ENCODE measurements at regions not wholly inside any gene's neighbourhood (a gene's known extent, or its start where the extent isn't known, plus 50 kb on each side); places are given as distances from the start of the nearest gene placed in this dataset.

DNA sequence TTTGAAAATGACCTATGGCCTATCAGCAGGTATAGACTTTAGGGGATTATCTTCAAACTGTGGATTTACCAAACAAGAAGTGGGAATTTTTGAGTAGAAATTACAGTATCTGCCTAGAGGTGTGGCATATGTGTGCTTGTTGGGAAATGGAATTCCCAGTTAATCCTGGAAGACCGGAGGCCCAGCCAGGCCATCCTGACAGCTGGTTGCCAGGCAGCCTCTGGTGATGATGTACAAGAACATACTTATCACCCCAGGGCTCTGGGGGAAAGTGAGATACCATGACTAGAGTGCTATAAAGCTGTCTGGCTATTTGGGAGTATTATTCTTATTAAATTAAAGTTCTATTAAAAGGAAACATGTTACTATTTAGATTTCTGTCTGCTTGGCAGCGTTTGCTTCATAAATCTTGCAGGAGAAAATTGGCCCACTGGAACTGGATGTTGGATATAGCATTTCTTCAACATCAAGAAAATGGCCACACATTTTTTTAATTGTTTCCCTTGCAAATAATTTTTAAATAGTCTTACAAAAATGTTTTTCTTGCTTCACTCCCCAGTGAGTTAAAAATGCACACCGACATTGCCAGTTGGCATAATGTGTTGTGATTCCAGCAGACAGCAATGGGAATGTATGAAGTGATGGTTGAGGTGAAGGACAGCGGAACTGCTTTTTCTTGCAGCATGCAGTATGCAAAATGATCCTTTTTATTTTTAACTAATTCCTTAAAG lies 187.8 kb downstream of the MYLK4 start:
- DNase-seq: no peak

DNA sequence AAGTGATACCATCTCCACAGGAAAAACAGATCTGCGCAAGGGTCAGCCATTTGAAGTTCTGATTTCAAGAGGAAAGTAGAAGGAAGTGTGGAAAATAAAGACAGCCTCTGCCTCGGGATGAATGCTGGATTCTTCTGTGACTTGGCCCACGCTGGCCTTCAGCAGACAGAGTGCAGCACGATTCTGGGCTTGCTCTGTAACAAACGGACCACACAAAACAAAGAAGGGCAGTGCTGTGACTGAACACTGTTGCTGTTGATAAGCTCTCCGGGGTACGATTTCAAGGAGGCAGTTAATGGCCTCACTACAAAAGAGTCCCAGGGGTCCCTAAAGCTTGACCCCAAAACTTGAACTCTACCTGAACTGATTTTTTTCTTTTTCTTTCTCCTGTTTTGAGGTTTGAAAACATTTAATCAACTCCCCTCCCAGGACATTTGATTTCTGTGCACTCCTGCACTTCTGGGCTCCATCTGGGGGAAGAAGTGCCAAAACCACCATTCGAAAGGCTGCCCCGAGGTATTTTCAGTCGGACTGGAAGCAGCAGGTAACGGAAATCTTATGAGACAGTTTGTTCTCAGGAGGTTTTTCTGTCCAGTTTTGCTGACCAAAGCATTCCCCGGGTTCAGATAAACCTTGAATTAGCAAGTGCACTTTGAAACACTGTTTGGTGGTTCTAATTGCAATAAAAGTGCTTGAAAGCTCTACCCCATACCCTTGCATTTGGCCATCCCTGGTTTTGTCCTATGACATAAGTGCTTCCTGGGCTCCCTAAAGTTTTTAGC lies 189.6 kb downstream of the MYLK4 start:
- no peak for DNase-seq

DNA sequence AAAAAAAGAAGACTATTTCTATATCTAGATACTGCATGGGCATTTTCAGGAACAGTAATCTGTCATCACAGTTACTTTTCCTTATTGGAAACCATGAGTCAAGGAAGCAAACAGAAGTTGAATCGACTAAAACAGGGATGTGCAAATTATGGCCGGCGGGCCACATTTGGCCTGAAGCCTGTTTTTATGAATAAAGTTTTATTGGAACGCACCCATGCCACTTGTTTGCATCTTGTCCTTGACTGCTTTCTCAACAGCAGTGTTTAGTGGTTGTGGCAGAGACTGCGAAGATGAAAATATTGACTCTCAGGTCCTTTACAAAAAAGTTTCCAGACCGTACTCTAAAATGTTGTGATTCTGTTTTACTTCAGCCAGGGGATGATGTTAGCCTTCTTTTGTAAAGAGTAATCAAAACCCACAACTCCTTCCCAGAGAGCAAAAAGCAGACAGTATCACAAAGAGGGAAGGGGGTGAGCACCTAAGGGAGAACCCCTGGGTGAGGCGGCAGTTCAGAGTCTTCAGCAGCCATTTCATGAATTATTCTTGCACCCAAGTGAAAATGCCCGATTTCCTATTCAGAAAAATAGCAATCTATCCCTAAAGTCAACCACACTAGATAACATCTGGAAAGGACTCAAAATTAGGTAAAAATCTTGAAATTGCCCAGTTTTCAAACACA lies 190.4 kb downstream of the MYLK4 start:
- no peak for DNase-seq

DNA sequence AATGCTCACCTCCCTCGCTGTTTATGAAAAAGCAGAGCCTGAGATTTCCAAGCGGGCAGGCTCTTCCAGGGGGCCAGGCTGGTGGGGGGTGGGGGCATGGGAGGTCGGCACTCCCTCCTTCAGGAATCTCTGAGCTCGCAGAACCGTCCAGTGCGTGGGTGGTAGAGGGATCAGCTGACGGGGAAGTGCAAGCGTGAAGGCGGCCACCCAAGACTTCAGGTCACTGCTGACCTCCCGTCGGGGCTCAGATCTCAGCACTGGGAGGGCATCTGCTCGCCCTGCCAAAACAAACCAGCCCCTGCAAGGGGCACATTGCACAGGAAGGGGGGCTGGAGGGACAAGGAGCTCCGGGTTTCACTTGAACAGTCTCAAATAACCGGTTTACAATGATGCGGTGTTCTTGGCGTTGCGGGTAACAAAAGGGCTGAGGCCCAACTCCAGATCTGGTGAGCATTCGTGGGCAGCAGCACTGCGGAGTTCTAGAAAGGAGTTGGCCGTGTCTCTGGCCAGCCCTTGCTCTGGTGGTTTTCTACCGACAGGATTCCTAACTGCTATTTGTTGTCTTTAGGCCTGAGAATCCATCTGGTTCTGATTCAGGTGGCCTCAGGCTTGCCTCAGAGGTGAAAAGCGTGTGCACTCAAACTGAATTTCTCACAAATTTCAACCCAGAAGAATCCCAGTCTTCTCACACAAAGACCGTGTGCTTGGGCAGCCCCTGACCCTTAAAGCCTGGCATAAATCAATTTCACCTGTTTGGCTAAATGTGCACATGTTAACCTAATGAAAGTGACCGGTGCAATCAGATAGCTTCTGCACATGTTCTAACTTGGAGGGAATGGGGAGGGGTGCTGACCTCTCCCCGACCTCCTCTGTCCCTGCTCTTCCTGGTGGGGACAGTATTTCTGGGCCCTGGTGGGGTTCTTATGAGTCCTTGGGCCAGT lies 191.6 kb downstream of the MYLK4 start:
- no peak for DNase-seq

DNA sequence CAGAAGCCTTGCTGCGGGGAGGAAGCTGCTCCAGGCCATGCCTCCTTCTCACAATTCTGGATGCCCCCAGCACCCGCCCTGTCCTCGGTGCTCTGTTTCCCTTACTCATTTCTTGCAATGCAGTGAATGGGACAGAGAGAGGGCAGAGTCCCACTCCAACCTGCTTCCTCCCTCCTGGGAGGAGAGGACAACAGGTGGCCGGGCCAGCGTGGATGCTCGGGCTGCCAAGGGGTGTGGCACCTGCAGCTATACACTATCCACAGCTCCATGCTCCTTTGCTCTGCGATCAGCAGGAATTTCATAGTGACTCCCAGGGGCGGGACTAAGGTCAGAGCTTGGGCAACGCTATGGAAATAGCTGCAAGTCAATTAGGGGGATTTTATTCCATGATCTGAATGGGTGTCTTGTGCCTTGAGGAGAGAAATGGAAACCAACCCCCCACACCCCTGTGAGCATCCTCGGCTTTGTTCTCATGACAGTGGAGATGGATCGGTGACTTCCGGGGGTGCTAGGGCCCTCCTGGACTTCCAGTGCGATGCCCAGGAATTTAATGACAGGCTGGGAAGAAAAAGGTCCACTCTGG lies 192.5 kb downstream of the MYLK4 start:
- DNase-seq: no peak

DNA sequence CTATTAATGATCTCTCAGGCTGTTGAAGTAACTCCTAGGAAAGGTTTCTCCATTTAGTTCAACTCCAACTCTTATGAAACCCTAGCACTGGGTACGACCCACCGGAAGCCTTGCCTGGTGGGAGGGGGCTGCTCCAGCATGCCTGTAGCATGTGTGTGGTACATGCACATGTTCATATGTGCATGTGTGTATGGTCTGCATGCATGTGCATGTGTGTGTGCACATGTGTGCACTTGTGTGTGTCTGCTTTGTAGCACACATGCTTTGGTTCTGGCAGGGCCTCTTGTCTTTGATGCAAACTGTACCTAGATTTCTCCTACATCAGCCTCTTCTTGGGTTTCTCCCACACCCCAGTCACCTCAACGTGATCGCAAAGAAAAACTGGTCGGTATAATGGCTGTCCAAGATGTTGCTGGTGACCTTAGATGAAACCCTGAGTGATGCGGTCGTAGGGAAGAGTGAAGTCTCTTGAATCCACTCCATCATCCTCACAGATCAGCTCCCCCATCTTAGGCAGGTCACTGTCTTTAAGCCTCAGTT lies 193.5 kb downstream of the MYLK4 start:
- DNase-seq: no peak

DNA sequence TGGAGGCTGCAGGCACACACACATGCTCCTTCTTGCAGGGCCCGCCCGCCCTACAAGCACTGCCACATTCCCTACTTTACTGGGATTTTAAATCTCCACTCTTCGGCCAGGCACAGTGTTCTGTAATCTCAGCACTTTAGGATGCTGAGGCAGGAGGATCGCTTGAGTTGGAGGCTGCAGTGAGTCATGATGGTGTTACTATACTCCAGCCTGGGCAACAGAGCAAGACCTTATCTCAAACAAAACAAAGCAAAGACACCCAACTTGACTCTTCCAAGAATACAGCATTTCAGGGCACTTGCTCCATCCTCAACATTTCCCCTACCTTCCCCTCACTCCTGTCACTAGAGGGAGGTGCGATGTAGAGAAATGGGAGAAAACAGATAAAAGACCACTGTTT lies 194.0 kb downstream of the MYLK4 start:
- no peak for DNase-seq

DNA sequence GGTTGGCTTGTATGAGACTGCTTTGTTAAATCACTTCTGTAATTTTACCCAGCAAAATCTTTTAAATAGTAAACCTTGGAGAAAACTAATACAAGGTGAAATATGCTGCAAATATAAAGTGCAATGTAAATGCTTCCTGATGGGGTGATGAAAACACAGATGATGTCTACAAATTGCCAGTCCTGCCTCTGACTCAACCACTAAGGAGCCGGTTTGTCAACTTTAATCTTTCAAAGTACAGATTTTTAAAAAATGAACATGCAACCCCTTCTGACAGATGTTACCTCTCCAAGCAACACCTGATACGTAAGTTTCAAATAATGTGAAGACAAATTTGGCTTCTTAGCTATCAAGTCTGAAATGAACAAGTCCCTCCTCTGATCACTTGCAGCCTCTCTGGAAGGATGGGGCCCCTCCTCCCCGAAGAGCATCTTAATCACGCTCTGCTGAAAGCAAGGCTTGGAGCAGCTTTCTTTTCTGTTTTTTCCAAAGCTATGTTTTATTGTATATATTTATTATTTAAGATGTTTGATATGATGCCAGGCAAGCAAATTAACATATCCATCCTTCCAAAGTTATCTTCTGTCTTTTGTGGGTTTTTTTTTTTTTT lies 196.0 kb downstream of the MYLK4 start:
- no peak for DNase-seq

DNA sequence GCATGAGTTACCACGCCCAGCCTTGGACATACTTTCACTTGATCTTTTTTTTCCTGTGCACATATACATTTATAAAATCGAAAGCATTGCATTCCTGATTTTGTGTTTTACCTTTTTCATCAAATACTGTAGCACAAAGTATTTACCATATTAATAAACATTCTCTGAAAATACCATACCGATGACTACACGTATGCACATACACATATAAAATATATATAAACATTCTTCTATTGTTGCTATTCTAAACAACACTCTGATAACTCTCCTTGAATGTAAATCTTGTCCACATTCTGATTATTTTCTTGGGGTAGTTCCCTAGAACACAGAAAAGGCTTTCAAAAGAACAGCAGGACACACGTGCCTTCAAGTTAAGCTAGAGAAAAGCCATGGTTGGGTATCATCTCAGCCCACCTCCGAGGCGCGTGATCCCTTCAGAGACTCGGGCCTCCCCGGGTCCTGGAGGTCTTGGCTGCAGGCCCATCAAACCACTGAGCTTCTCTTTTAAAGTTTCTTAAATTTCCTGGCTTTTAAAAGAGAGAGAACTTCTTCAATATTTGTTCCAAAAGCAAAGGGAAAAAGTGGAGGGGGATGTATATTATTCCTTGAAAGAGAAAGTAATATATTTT lies 198.1 kb downstream of the MYLK4 start:
- no peak for DNase-seq

DNA sequence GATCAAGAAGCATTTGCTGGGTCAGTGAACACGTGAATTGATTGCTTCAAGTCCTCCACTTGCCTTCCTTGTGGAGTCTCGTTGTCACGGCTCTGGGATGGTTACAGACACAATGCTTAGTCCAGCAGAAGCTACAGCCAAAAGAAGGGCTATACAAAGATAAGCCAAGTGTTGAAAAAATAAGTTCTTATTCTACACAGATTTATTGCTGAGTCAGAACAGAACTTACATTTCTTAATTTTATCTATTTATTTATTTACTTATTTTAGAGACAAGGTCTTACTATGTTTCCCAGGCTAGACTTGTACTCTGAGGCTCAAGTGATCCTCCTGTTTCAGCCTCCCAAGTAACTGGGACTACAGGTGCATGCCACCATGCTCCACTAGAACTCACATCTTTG lies 199.0 kb downstream of the MYLK4 start:
- DNase-seq: no peak

DNA sequence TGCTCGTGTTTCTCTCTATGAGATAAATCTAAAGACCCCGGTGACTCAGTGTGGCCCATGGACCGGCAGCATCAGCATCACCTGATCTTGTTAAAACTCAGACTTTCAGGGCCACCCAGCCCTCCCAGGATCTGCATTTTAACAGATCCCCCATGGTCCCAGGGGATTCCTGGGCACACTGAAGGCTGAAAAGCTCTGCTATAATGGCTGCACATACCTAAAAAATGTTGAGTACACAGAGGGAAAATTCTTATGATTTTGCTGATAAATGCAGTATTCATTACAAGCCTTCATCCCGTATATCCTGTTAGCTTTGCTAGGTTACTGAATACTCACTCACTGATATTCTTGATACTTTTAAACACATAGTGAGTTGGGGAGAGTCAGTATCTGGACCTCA lies 200.5 kb downstream of the MYLK4 start:
- DNase-seq: no peak

DNA sequence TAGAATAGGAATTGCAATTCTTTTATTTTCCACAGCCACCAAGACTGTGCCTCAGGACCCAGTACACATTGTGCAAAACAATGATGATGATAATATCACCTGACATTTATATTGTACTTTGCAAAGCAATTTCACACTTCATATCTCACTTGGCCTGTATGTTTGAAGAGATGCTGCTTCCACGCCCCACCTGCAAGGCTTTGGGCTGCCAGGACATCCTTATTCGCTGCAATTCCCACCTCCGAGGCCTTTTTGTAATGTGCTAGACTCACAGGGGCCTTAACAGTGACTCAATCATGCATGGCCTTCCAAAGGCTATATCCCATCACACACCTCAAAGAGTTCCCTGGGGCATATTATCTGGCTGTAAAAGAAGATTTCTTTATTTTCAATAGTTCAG lies 200.9 kb downstream of the MYLK4 start:
- no peak for DNase-seq

DNA sequence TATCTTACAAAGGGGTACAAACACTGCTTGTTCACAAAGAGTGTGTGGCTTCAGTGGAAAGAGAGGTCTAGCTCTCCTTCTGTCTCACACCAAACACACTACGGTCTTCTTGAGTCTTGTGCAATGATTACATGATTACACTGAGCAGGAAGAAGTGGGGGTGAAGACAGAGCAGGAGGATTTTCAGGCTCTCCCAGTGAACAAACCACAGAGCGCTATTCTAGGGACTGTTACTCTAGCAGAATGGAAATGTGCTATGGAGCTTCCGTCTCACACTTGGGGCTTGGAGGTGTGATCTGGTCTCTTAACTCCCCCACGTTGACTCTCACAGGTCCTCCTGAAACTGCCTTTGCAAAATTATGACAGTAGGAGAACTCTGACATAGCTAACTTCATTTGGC lies 203.4 kb downstream of the MYLK4 start:
- no peak for DNase-seq

DNA sequence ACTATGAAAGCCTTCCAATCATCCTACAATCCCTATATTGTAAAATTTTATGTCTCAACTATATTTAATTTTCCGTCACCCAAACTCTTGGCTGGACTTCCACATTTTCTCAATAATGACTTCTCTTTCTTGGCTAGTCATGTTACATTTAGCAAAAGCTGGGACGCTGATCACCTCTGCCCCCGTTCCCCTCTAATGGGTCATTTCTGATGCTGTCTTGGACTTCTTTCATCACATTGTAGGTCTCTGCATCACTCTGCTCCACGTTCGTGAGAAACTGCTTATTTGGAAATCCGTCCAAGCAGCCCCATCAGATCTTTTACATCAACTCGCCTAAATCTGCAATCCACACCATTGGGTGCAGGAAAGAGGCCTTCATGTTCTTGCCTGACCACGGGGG lies 203.8 kb downstream of the MYLK4 start:
- DNase-seq: no peak

DNA sequence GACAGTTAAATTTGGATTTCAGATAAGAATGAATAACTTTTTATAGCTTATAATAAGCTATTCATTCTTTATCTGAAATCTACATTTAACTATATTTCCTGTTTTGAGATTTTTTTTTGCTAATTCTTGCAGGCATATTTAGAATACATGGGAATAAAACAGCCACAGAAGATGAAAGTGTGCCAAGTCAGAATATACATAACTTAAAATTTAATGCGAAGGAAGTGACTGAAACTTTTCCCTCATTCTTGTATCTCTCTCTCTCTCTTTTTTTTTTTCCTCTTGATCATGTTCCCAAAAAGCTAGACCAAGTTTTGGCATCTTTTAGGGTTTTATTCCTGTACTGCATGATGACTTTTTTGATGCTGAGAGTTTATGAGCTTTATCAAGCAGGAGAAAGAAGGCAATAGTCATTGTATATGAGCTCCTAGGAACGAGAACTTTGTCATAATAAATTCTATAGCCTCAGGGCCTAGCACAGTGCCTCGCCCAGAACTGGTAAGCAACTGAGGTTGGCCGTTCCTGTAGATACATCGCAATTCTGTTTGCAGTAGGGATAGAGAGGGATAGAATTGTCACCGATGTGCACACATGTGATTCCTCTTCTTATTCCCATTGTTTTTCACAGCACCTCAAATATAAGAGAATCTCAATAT lies 205.2 kb downstream of the MYLK4 start:
- no peak for DNase-seq

DNA sequence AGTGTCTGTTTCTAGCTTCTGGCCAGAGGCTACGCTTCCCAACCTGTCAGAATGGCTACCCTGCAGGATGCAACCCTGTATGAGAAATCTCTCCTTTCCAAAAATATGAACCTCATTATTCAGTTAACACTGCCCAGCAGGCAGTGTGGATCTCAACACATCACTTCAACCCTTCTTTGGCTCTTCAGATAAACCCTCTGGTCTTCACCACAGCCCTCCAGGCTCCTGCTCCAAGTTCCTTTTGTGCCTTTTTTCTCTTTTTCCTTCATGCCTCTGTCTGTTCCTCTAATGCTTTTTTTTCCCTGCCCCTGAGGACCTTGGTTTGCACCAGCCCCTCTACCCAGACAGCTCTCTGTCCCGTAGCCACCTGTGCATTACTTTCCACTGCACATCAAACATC lies 207.4 kb downstream of the MYLK4 start:
- no peak for DNase-seq

DNA sequence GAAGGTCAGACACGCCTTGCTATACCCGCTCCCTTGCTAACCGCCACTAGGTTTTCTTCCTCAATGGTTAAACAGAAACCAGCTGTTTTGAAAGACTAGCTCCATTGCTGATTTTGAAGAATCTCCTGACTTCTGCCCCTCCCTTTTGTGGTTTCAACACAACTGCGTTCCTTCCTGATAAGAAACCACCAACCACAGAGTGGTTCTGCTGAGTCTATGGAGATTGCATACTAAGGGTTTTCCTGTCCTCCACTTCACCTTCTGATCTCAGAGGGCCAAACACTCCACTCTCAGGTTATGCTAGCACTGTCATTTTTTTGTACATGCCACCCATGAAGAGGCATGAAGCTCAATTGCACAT lies 207.9 kb downstream of the MYLK4 start:
- peak; percentile 95 for DNase-seq

DNA sequence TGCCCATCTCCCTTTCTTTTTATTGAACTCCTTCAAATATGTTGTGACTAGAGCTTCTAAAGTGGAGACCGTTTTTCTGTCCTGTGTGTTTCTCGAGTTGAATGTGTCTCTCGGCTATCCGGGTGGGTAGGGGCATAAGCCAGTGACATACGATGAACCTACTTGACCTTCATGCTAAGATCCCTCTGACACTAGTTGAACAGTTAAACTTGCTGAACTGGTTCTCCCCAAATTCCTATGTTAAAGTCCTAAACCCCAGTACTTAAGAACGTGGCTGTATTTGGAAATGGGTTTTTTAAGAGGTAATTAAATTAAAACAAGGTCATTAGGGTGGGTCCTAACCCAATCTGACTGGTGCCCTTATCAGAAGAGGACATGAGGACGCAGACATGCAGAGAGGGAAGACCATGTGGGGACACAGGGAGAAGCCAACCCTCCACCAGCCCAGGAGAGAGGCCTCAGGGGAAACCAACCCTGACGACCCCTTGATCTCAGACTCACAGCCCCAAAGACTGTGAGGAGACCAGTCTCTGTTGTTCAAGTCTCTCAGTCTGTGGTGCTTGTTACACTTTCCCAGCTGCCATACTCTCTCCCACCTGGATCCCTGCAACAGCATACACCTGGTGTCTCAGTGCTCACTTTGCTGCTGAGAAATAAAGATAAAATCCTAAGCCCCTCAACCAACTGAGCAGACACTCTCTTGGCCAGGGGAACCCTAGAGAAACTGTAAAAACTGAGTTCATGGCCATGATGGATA lies 208.4 kb downstream of the MYLK4 start:
- no peak for DNase-seq

DNA sequence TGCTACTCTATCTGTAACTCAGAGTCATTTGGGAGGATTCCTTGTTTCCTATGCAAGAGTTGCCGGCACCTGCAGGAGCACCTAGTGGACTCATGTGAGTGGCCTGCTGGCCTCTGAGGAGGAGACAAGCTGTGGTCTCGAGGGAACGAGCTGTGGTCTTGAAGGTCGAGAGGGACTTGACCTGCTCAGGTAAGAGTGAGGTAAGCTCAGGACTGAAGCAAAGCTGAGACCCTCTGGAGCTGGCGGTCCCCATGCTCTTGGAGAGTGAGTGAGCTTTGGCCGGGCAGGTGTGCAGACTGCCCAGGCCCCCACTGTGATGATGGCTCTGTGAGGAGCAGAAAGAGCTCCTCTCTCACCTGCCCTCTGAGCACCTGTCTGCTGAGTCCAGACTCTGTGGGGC lies 214.3 kb downstream of the MYLK4 start:
- no peak for DNase-seq

DNA sequence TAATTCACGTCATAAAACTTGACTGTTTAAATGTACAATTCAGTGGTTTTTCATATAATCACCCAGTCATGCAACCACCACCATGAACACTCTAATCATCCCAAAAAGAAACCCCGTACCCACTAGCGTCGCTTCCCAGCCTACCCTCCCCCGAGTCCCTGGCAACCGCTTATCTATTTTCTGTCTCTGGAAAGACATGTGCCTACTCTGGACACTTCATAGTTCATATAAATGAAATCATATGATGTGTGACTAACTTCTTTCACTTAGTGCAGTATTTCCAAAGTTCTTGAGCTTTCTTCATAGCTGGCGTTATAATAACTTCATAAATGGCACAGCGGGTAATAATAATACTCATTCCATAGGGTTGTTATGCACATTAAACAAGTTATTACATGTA lies 215.2 kb downstream of the MYLK4 start:
- DNase-seq: no peak
